Fibroblast of mammary gland (primary cell): ENCODE measurements at regions not wholly inside any gene's neighbourhood (a gene's known extent, or its start where the extent isn't known, plus 50 kb on each side); places are given as distances from the start of the nearest gene placed in this dataset.

ENCODE experiments used
- DNase-seq: peaks from one replicate; pipeline ENCODE4 v3.0.0-alpha.2; 2010; ENCODE audit warnings: low read depth
- H3K4me3 ChIP-seq: 2 replicates; pipeline ENCODE4 v1.5.1; 2011; ENCODE audit warnings: low read depth, mild to moderate bottlenecking, low read length, moderate library complexity; ENCODE audit not compliant: control insufficient read depth
- TF ChIP-seq, protein P1 (sequence below): conservative IDR thresholded peaks from 2 replicates; pipeline ENCODE4 v1.5.1; 2011; ENCODE audit warnings: low read depth, low read length, inconsistent platforms; ENCODE audit not compliant: control insufficient read depth, insufficient read depth

DNA sequence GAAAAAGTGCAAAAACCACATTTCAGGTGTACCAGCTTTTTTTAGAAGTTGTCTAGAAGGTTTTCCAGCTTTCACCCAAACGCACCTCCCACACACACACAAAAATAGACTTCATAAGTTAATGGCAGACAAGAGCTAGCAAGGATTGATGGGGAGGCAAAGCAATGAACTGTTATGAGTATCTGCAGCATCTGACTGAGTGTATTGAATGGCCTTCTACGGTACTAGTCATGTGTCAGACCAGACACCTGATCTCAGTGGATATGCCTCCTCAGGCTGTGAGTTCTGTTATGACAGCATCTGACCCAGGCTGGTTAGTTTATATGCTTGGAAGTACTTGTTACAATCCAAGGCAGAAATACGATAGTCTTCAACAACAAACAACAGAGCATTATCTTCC, 406.1 kb upstream of the AUTS2 start:
- TF ChIP-seq, protein P1, sequence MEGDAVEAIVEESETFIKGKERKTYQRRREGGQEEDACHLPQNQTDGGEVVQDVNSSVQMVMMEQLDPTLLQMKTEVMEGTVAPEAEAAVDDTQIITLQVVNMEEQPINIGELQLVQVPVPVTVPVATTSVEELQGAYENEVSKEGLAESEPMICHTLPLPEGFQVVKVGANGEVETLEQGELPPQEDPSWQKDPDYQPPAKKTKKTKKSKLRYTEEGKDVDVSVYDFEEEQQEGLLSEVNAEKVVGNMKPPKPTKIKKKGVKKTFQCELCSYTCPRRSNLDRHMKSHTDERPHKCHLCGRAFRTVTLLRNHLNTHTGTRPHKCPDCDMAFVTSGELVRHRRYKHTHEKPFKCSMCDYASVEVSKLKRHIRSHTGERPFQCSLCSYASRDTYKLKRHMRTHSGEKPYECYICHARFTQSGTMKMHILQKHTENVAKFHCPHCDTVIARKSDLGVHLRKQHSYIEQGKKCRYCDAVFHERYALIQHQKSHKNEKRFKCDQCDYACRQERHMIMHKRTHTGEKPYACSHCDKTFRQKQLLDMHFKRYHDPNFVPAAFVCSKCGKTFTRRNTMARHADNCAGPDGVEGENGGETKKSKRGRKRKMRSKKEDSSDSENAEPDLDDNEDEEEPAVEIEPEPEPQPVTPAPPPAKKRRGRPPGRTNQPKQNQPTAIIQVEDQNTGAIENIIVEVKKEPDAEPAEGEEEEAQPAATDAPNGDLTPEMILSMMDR: no peak
- no peak for DNase-seq
- no peak overlapping the region for H3K4me3 ChIP-seq

GRCh38 chr7:69193061-69193460, 405.2 kb upstream of the AUTS2 start:
- no peak overlapping the region for H3K4me3 ChIP-seq
- DNase-seq: no peak
- TF ChIP-seq, protein P1: no peak

- no peak overlapping the region for H3K4me3 ChIP-seq
- DNase-seq: no peak
- TF ChIP-seq, protein P1: no peak
Measured at GRCh38 chr7:69196593-69196992, 401.7 kb upstream of the AUTS2 start.

GRCh38 chr7:69198250-69198649, 400.0 kb upstream of the AUTS2 start:
- H3K4me3 ChIP-seq: no peak overlapping the region
- TF ChIP-seq, protein P1: no peak
- no peak for DNase-seq

GRCh38 chr7:69199041-69199440, 399.2 kb upstream of the AUTS2 start:
- TF ChIP-seq, protein P1: no peak
- DNase-seq: no peak
- H3K4me3 ChIP-seq: no peak overlapping the region

DNA sequence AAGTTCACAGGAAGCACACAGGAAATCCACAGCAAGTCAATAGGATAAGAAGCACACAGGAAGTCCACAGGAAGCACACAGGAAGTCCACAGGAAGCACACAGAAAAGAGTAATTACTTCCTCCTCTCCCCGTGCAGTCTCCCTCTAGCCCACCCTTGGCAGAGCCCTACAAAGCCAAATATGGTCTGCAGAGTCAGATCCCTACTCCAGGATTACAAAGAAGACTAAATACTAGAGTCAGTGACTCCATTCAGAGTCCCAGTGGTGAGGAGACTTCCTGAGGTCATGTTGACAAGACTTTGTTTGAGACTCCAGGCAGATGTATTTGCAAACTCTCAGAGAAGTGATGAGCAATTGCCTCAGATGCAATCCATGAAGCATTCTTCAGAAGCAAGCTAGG, 398.6 kb upstream of the AUTS2 start:
- TF ChIP-seq, protein P1: no peak
- DNase-seq: no peak
- no peak overlapping the region for H3K4me3 ChIP-seq

- H3K4me3 ChIP-seq: no peak overlapping the region
- TF ChIP-seq, protein P1: no peak
- no peak for DNase-seq
Measured at GRCh38 chr7:69203871-69204270, 394.4 kb upstream of the AUTS2 start.
